ENCODE measurements at regions not wholly inside any gene's neighbourhood (a gene's known extent, or its start where the extent isn't known, plus 50 kb on each side); places are given as distances from the start of the nearest gene placed in this dataset.
"Not testable (repeated sequence)": the region's sequence is repeated elsewhere in the genome, so short reads cannot be mapped to it uniquely, and the experiment has no call there.

- DNase-seq (ENCODE audit: insufficient read length) (peak; percentile 60), FAIRE-seq (peak; percentile 93)
- TF ChIP-seq POLR2A (IDR thresholded peaks at IDR 0.05; ENCODE audit: low read depth, low read length) (no peak), POLR2AphosphoS5 (IDR thresholded peaks at IDR 0.05; ENCODE audit: low read depth, low read length) (no peak), TAF1 (IDR thresholded peaks at IDR 0.05; ENCODE audit: borderline replicate concordance, low read depth, low read length) (no peak)
Observed at GRCh38 chr20:22691369-22692118, 107.2 kb upstream of the FOXA2 start.

- TF ChIP-seq POLR2AphosphoS5 (IDR thresholded peaks at IDR 0.05; ENCODE audit: low read depth, low read length) (no peak), TAF1 (IDR thresholded peaks at IDR 0.05; ENCODE audit: borderline replicate concordance, low read depth, low read length) (no peak), POLR2A (IDR thresholded peaks at IDR 0.05; ENCODE audit: low read depth, low read length) (no peak)
- no peak for FAIRE-seq
- DNase-seq (ENCODE audit: insufficient read length): no peak
Observed at GRCh38 chr20:22692119-22692475, 107.7 kb upstream of the FOXA2 start.

GRCh38 chr20:22692620-22693019, 108.2 kb upstream of the FOXA2 start:
- not testable (repeated sequence) for DNase-seq (ENCODE audit: insufficient read length); FAIRE-seq

GRCh38 chr20:22696759-22697158, 112.4 kb upstream of the FOXA2 start:
- DNase-seq (ENCODE audit: insufficient read length) (no peak), FAIRE-seq (no peak)
- TF ChIP-seq POLR2AphosphoS5 (IDR thresholded peaks at IDR 0.05; ENCODE audit: low read depth, low read length) (no peak), TAF1 (IDR thresholded peaks at IDR 0.05; ENCODE audit: borderline replicate concordance, low read depth, low read length) (no peak), POLR2A (IDR thresholded peaks at IDR 0.05; ENCODE audit: low read depth, low read length) (no peak)

- no peak for TF ChIP-seq POLR2AphosphoS5 (IDR thresholded peaks at IDR 0.05; ENCODE audit: low read depth, low read length)
- TF ChIP-seq TAF1 (IDR thresholded peaks at IDR 0.05; ENCODE audit: borderline replicate concordance, low read depth, low read length): no peak
- TF ChIP-seq POLR2A (IDR thresholded peaks at IDR 0.05; ENCODE audit: low read depth, low read length): no peak
Observed at GRCh38 chr20:22698259-22698842, 114.0 kb upstream of the FOXA2 start.

GRCh38 chr20:22699396-22699795, 115.0 kb upstream of the FOXA2 start:
- no peak for FAIRE-seq
- no peak for TF ChIP-seq POLR2A (IDR thresholded peaks at IDR 0.05; ENCODE audit: low read depth, low read length)
- TF ChIP-seq TAF1 (IDR thresholded peaks at IDR 0.05; ENCODE audit: borderline replicate concordance, low read depth, low read length): no peak
- no peak for TF ChIP-seq POLR2AphosphoS5 (IDR thresholded peaks at IDR 0.05; ENCODE audit: low read depth, low read length)
- DNase-seq (ENCODE audit: insufficient read length): no peak

More at GRCh38 chr20:22698259-22698842, 114.0 kb upstream of the FOXA2 start:
- DNase-seq (ENCODE audit: insufficient read length) (no peak), FAIRE-seq (no peak)

GRCh38 chr20:22700367-22700766, 116.0 kb upstream of the FOXA2 start:
- DNase-seq (ENCODE audit: insufficient read length) (no peak), FAIRE-seq (no peak)
- TF ChIP-seq POLR2A (IDR thresholded peaks at IDR 0.05; ENCODE audit: low read depth, low read length) (no peak), POLR2AphosphoS5 (IDR thresholded peaks at IDR 0.05; ENCODE audit: low read depth, low read length) (no peak), TAF1 (IDR thresholded peaks at IDR 0.05; ENCODE audit: borderline replicate concordance, low read depth, low read length) (no peak)

- TF ChIP-seq TAF1 (IDR thresholded peaks at IDR 0.05; ENCODE audit: borderline replicate concordance, low read depth, low read length) (no peak), POLR2AphosphoS5 (IDR thresholded peaks at IDR 0.05; ENCODE audit: low read depth, low read length) (no peak), POLR2A (IDR thresholded peaks at IDR 0.05; ENCODE audit: low read depth, low read length) (no peak)
- no peak for DNase-seq (ENCODE audit: insufficient read length)
- no peak for FAIRE-seq
Observed at GRCh38 chr20:22701679-22702308, 117.4 kb upstream of the FOXA2 start.

- TF ChIP-seq POLR2A (IDR thresholded peaks at IDR 0.05; ENCODE audit: low read depth, low read length) (no peak), TAF1 (IDR thresholded peaks at IDR 0.05; ENCODE audit: borderline replicate concordance, low read depth, low read length) (no peak), POLR2AphosphoS5 (IDR thresholded peaks at IDR 0.05; ENCODE audit: low read depth, low read length) (no peak)
- DNase-seq (ENCODE audit: insufficient read length): no peak
- no peak for FAIRE-seq
Observed at GRCh38 chr20:22703843-22704242, 119.5 kb upstream of the FOXA2 start.

GRCh38 chr20:22711971-22712755, 127.8 kb upstream of the FOXA2 start:
- FAIRE-seq: no peak
- DNase-seq (ENCODE audit: insufficient read length): no peak
- TF ChIP-seq TAF1 (IDR thresholded peaks at IDR 0.05; ENCODE audit: borderline replicate concordance, low read depth, low read length) (no peak), POLR2A (IDR thresholded peaks at IDR 0.05; ENCODE audit: low read depth, low read length) (no peak), POLR2AphosphoS5 (IDR thresholded peaks at IDR 0.05; ENCODE audit: low read depth, low read length) (no peak)

- DNase-seq (ENCODE audit: insufficient read length) (no peak), FAIRE-seq (no peak)
- no peak for TF ChIP-seq POLR2A (IDR thresholded peaks at IDR 0.05; ENCODE audit: low read depth, low read length)
Observed at GRCh38 chr20:22716821-22717351, 132.5 kb upstream of the FOXA2 start.

Data from GM12892 (cell line).